ENCODE measurements at regions not wholly inside any gene's neighbourhood (a gene's known extent, or its start where the extent isn't known, plus 50 kb on each side); places are given as distances from the start of the nearest gene placed in this dataset.

GRCh38 chr6:126660376-126660775 is 320.5 kb downstream of the CENPW start:
- no peaks in the 10 kb centered on the region for H3K36me3 ChIP-seq (ENCODE audit: control insufficient read depth in 2 of 2, insufficient read depth in 1 of 2, low read length in 2 of 2)
- no peaks in the 10 kb centered on the region; the same call in 1 of the 2 replicates for H3K9me3 ChIP-seq (ENCODE audit: control insufficient read depth, insufficient read depth, low read depth, low read length)
- no peak for TF ChIP-seq ZNF335 (tag by site-specific recombination; conservative IDR thresholded peaks at IDR 0.05)
- TF ChIP-seq ZNF449 (tag by site-specific recombination; IDR thresholded peaks at IDR 0.05), result no peak
- no peak for TF ChIP-seq ZNF223 (tag by site-specific recombination; IDR thresholded peaks at IDR 0.05)
- TF ChIP-seq ZNF514 (tag by site-specific recombination; IDR thresholded peaks at IDR 0.05), result no peak
- no peak for TF ChIP-seq YY2 (tag by site-specific recombination; IDR thresholded peaks at IDR 0.05)
- no peak for TF ChIP-seq ZBTB7A (tag by site-specific recombination; IDR thresholded peaks at IDR 0.05; ENCODE audit: low read depth)
- no peak for TF ChIP-seq ZBTB48 (tag by site-specific recombination; IDR thresholded peaks at IDR 0.05)
- TF ChIP-seq INSM2 (tag by site-specific recombination; IDR thresholded peaks at IDR 0.05), result no peak
- no peak for TF ChIP-seq ZNF544 (tag by site-specific recombination; IDR thresholded peaks at IDR 0.05)
- TF ChIP-seq ZNF366 (tag by site-specific recombination; conservative IDR thresholded peaks at IDR 0.05), result no peak
- TF ChIP-seq ZNF530 (tag by site-specific recombination; IDR thresholded peaks at IDR 0.05; ENCODE audit: low read depth), result no peak
- TF ChIP-seq ZNF274 (IDR thresholded peaks at IDR 0.05; ENCODE audit: low read length), result no peak
- TF ChIP-seq ZNF274 (tag by site-specific recombination; IDR thresholded peaks at IDR 0.05; ENCODE audit: borderline replicate concordance), result no peak
- no peak for TF ChIP-seq ZNF155 (tag by site-specific recombination; IDR thresholded peaks at IDR 0.05)
- H3K4me3 ChIP-seq (ENCODE audit: low read depth, low read length), result no peak overlapping the region
- no peak overlapping the region for H3K27ac ChIP-seq (ENCODE audit: extremely low read depth, low read depth, low read length)
- ChIA-PET POLR2A (no interaction called here), CTCF (no interaction called here)
- H3K4me1 ChIP-seq (ENCODE audit: control insufficient read depth, insufficient read depth, low read length), result no peaks in the 10 kb centered on the region

DNA sequence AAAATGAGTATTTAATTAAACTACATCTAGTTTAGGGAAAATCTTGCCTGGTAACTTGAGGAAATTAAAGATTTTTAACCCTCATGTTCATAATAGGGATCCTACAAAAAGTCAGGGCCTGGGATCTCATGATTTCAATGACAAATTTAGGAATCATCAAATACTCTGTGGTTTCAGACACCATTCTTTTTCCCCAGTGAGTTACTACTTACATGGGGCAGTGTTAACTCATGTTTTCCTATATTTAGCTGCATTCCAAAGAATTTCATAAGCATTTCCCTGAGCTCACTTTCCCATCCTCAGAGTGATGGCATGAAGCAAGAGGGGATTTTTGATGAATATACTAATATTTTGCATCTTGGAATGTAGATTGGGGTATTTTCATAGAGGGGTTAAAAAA is 321.7 kb downstream of the CENPW start:
- POLR2A ChIA-PET, result no interaction called here
- Histone ChIP-seq H3K9me3 (ENCODE audit: control insufficient read depth, insufficient read depth, low read depth, low read length) (no peaks in the 10 kb centered on the region), H3K4me1 (ENCODE audit: control insufficient read depth, insufficient read depth, low read length) (no peaks in the 10 kb centered on the region), H3K36me3 (ENCODE audit: control insufficient read depth in 2 of 2, insufficient read depth in 1 of 2, low read length in 2 of 2) (no peaks in the 10 kb centered on the region), H3K4me3 (ENCODE audit: low read depth, low read length) (no peak overlapping the region), H3K27ac (ENCODE audit: extremely low read depth, low read depth, low read length) (no peak overlapping the region)
- CTCF ChIA-PET, result interaction anchor here (0.6 to 0.9 kb wide), 3 partner anchors 126 to 529 kb away, joined by 3 to 5 read pairs (median 3); no protein-coding TSS in a partner anchor
- no peak for TF ChIP-seq ZNF311 (tag by site-specific recombination; IDR thresholded peaks at IDR 0.05; ENCODE audit: borderline replicate concordance)

GRCh38 chr6:126662966-126663365 is 323.1 kb downstream of the CENPW start:
- Histone ChIP-seq H3K9me3 (ENCODE audit: control insufficient read depth, insufficient read depth, low read depth, low read length) (no peaks in the 10 kb centered on the region), H3K4me1 (ENCODE audit: control insufficient read depth, insufficient read depth, low read length) (no peaks in the 10 kb centered on the region), H3K27ac (ENCODE audit: extremely low read depth, low read depth, low read length) (no peak overlapping the region), H3K4me3 (ENCODE audit: low read depth, low read length) (no peak overlapping the region), H3K36me3 (ENCODE audit: control insufficient read depth in 2 of 2, insufficient read depth in 1 of 2, low read length in 2 of 2) (no peaks in the 10 kb centered on the region)
- TF ChIP-seq ZEB2 (tag by site-specific recombination; IDR thresholded peaks at IDR 0.05) (no peak), ZNF155 (tag by site-specific recombination; IDR thresholded peaks at IDR 0.05) (no peak), ZSCAN4 (tag by site-specific recombination; IDR thresholded peaks at IDR 0.05) (no peak), RBAK (tag by site-specific recombination; IDR thresholded peaks at IDR 0.05) (no peak), SP7 (tag by site-specific recombination; IDR thresholded peaks at IDR 0.05) (no peak), ZNF585B (tag by site-specific recombination; IDR thresholded peaks at IDR 0.05) (no peak), FEZF1 (tag by site-specific recombination; IDR thresholded peaks at IDR 0.05) (no peak), ZNF621 (tag by site-specific recombination; IDR thresholded peaks at IDR 0.05) (no peak), ZNF37A (tag by site-specific recombination; IDR thresholded peaks at IDR 0.05) (no peak), ZNF366 (tag by site-specific recombination; conservative IDR thresholded peaks at IDR 0.05) (no peak), PBX3 (CRISPR knock-in tag; IDR thresholded peaks at IDR 0.05) (no peak), YY2 (tag by site-specific recombination; IDR thresholded peaks at IDR 0.05) (no peak)
- POLR2A ChIA-PET, result no interaction called here
- CTCF ChIA-PET, result interaction anchor here (1.0 kb wide), 1 partner anchor 14 kb away, joined by 5 read pairs; no protein-coding TSS in a partner anchor

Data from HEK293 (cell line).